Fibroblast of lung (primary cell): ENCODE measurements at regions not wholly inside any gene's neighbourhood (a gene's known extent, or its start where the extent isn't known, plus 50 kb on each side); places are given as distances from the start of the nearest gene placed in this dataset.

Source experiments
- DNase-seq, 2 donors: peaks; one replicate each; pipeline versions ENCODE4 v3.0.0 to v3.0.0-alpha.2; 2010; ENCODE audit warnings: low read depth in 2 of 2
- H2AFZ ChIP-seq: 2 replicates; pipeline ENCODE4 v1.5.1; 2012; ENCODE audit warnings: low read length, control low read depth, inconsistent platforms
- H3K27ac ChIP-seq: 2 replicates; pipeline ENCODE4 v1.5.1; 2011; ENCODE audit warnings: low read length, control low read depth; ENCODE audit not compliant: insufficient read depth
- H3K27me3 ChIP-seq: 2 replicates; pipeline ENCODE4 v1.5.1; 2011; ENCODE audit warnings: mild to moderate bottlenecking, low read length; ENCODE audit not compliant: control insufficient read depth, insufficient read depth
- H3K36me3 ChIP-seq: 2 replicates; pipeline ENCODE4 v1.5.1; 2011; ENCODE audit warnings: low read length; ENCODE audit not compliant: control insufficient read depth, insufficient read depth
- H3K4me1 ChIP-seq: 2 replicates; pipeline ENCODE4 v1.5.1; 2011; ENCODE audit warnings: low read length; ENCODE audit not compliant: control insufficient read depth, insufficient read depth; ENCODE audit errors: extremely low read depth
- H3K4me2 ChIP-seq: 2 replicates; pipeline ENCODE4 v1.5.1; 2011; ENCODE audit warnings: low read length, control low read depth; ENCODE audit not compliant: insufficient read depth; ENCODE audit errors: extremely low read depth
- H3K4me3 ChIP-seq, 4 experiments: fragments of 200-600 bp in 1 of 4; sonication (generic) in 1 of 4; replicated peaks in 1 of 4; 2 replicates each; pipeline ENCODE4 v1.5.1; 2011 to 2016; ENCODE audit warnings: low read length in 4 of 4, low read depth in 3 of 4, mild to moderate bottlenecking in 3 of 4, control low read depth in 2 of 4, inconsistent platforms in 1 of 4, mixed read lengths in 1 of 4; ENCODE audit not compliant: insufficient read depth in 1 of 4; ENCODE audit errors: control extremely low read depth in 1 of 4
- H3K79me2 ChIP-seq: 2 replicates; pipeline ENCODE4 v1.5.1; 2012; ENCODE audit warnings: mild to moderate bottlenecking, low read length, inconsistent platforms; ENCODE audit not compliant: control insufficient read depth, insufficient read depth
- H3K9ac ChIP-seq: 2 replicates; pipeline ENCODE4 v1.5.1; 2011; ENCODE audit warnings: mild to moderate bottlenecking, low read length, control low read depth; ENCODE audit not compliant: insufficient read depth
- H3K9me3 ChIP-seq: 2 replicates; pipeline ENCODE4 v1.5.1; 2012; ENCODE audit warnings: low read depth, low read length; ENCODE audit not compliant: control insufficient read depth, insufficient read depth
- H4K20me1 ChIP-seq: 2 replicates; pipeline ENCODE4 v1.5.1; 2011; ENCODE audit warnings: low read length; ENCODE audit not compliant: control insufficient read depth, insufficient read depth; ENCODE audit errors: extremely low read depth
- CTCF ChIP-seq, 2 donors: IDR thresholded peaks in 1 of 2; conservative IDR thresholded peaks in 1 of 2; 1 replicate in 1 of 2; 2 replicates in 1 of 2; pipeline ENCODE4 v1.5.1; 2011 to 2012; ENCODE audit warnings: low read length in 2 of 2, control low read depth in 1 of 2, inconsistent platforms in 1 of 2, low read depth in 1 of 2, mild to moderate bottlenecking in 1 of 2
- EZH2 ChIP-seq: IDR thresholded peaks from 2 replicates; pipeline ENCODE4 v1.5.1; 2012; ENCODE audit warnings: low read length, control low read depth, mild to moderate bottlenecking; ENCODE audit errors: missing control alignments

- no peak overlapping the region for H3K4me2 ChIP-seq
- no peaks in the 10 kb centered on the region for H4K20me1 ChIP-seq
- TF ChIP-seq EZH2 = no peak
- no peak for TF ChIP-seq CTCF (conservative IDR thresholded peaks at IDR 0.05 in 1 of 2, IDR thresholded peaks at IDR 0.05 in 1 of 2; ENCODE audit: low read depth in 1 of 2, low read length in 2 of 2)
- no peak overlapping the region for H3K27ac ChIP-seq
- no peaks in the 10 kb centered on the region for H3K79me2 ChIP-seq
- H3K36me3 ChIP-seq = no peaks in the 10 kb centered on the region
- no peaks in the 10 kb centered on the region for H3K27me3 ChIP-seq
- no peak for DNase-seq
- no peak overlapping the region for H3K9ac ChIP-seq
- no peak overlapping the region for H2AFZ ChIP-seq
- H3K4me3 ChIP-seq = no peak overlapping the region
- no peaks in the 10 kb centered on the region for H3K9me3 ChIP-seq
- no peaks in the 10 kb centered on the region for H3K4me1 ChIP-seq
Observed at GRCh38 chr16:8088820-8089338, 501.4 kb downstream of the TMEM114 start.

- no peak overlapping the region for H3K4me2 ChIP-seq
- no peaks in the 10 kb centered on the region for H3K36me3 ChIP-seq
- H3K4me1 ChIP-seq = no peaks in the 10 kb centered on the region
- H3K27me3 ChIP-seq = no peaks in the 10 kb centered on the region
- no peak for TF ChIP-seq CTCF (conservative IDR thresholded peaks at IDR 0.05 in 1 of 2, IDR thresholded peaks at IDR 0.05 in 1 of 2; ENCODE audit: low read depth in 1 of 2, low read length in 2 of 2)
- no peak for TF ChIP-seq EZH2
- H3K79me2 ChIP-seq = no peaks in the 10 kb centered on the region
- H3K27ac ChIP-seq = no peak overlapping the region
- no peak for DNase-seq
- no peaks in the 10 kb centered on the region for H4K20me1 ChIP-seq
- H2AFZ ChIP-seq = no peak overlapping the region
- H3K9me3 ChIP-seq = no peaks in the 10 kb centered on the region
- H3K9ac ChIP-seq = no peak overlapping the region
- no peak overlapping the region for H3K4me3 ChIP-seq
Observed at GRCh38 chr16:8087597-8088289, 502.6 kb downstream of the TMEM114 start.

- H3K36me3 ChIP-seq = no peaks in the 10 kb centered on the region
- no peaks in the 10 kb centered on the region for H3K27me3 ChIP-seq
- H3K9ac ChIP-seq = no peak overlapping the region
- no peak overlapping the region for H3K4me3 ChIP-seq
- no peak overlapping the region for H3K4me2 ChIP-seq
- TF ChIP-seq EZH2 (no peak), CTCF (conservative IDR thresholded peaks at IDR 0.05 in 1 of 2, IDR thresholded peaks at IDR 0.05 in 1 of 2; ENCODE audit: low read depth in 1 of 2, low read length in 2 of 2) (no peak)
- DNase-seq = no peak
- H3K4me1 ChIP-seq = no peaks in the 10 kb centered on the region
- H3K27ac ChIP-seq = no peak overlapping the region
- no peak overlapping the region for H2AFZ ChIP-seq
- H3K79me2 ChIP-seq = no peaks in the 10 kb centered on the region
- no peaks in the 10 kb centered on the region for H3K9me3 ChIP-seq
- H4K20me1 ChIP-seq = no peaks in the 10 kb centered on the region
Observed at GRCh38 chr16:8087146-8087545, 503.2 kb downstream of the TMEM114 start.
